PC-3 (cell line): ENCODE measurements at regions not wholly inside any gene's neighbourhood (a gene's known extent, or its start where the extent isn't known, plus 50 kb on each side); places are given as distances from the start of the nearest gene placed in this dataset.

Experiments used
- CTCF ChIP-seq: fragments of 300-600 bp; sonication (generic); conservative IDR thresholded peaks from 2 replicates; pipeline ENCODE4 v1.5.1; 2017; ENCODE audit warnings: antibody characterized with exemption, low read depth, mild to moderate bottlenecking, low read length
- EZH2 ChIP-seq: fragments of 300-600 bp; sonication (generic); IDR thresholded peaks from one replicate; pipeline ENCODE4 v1.6.1; 2017; ENCODE audit warnings: antibody characterized with exemption, mild to moderate bottlenecking, low read length; ENCODE audit not compliant: unreplicated experiment
- EZH2phosphoT487 ChIP-seq: fragments of 300-600 bp; sonication (generic); IDR thresholded peaks from 2 replicates; pipeline ENCODE4 v1.6.1; 2018; ENCODE audit warnings: mild to moderate bottlenecking, antibody characterized with exemption, low read length, borderline replicate concordance

- TF ChIP-seq EZH2 (no peak), CTCF (no peak), EZH2phosphoT487 (no peak)
Measured at GRCh38 chr4:180655886-180656285, 1587.3 kb upstream of the TENM3 start.
